CD4-positive, alpha-beta memory T cell (primary cell): ENCODE measurements at regions not wholly inside any gene's neighbourhood (a gene's known extent, or its start where the extent isn't known, plus 50 kb on each side); places are given as distances from the start of the nearest gene placed in this dataset.

ENCODE experiments used
- CTCF ChIA-PET: fragments of 350-600 bp; sonication (Branson Sonifier 250); formaldehyde crosslinking; loops from one replicate; lab custom pipeline; 2021; ENCODE audit warnings: inconsistent platforms; ENCODE audit not compliant: partially characterized antibody; lab: Charles Lee
- POLR2A ChIA-PET: fragments of 350-600 bp; sonication (Branson Sonifier 250); formaldehyde crosslinking; loops from one replicate; lab custom pipeline; 2021; ENCODE audit not compliant: partially characterized antibody; lab: Charles Lee
- DNase-seq, 5 donors: peaks; one replicate each; pipeline versions ENCODE4 v3.0.0 to v3.0.0-alpha.2; 2020 to 2022; ENCODE audit warnings: mixed read lengths in 1 of 5
- H3K27ac ChIP-seq: one replicate; pipeline ENCODE4 v1.7.0; 2013; ENCODE audit warnings: low read depth, low read length
- H3K27me3 ChIP-seq: 2 replicates; pipeline ENCODE4 v1.7.0; 2013; ENCODE audit warnings: mild to moderate bottlenecking, low read length, moderate library complexity; ENCODE audit not compliant: insufficient read depth
- H3K36me3 ChIP-seq: 2 replicates; pipeline ENCODE4 v1.7.0; 2013; ENCODE audit warnings: mild to moderate bottlenecking, low read length, moderate library complexity; ENCODE audit not compliant: insufficient read depth
- H3K4me1 ChIP-seq: 2 replicates; pipeline ENCODE4 v1.7.0; 2013; ENCODE audit warnings: mild to moderate bottlenecking, low read length, moderate library complexity; ENCODE audit not compliant: insufficient read depth
- H3K4me3 ChIP-seq, 2 donors: one replicate each; pipeline ENCODE4 v1.7.0; 2013; ENCODE audit warnings: low read length in 2 of 2, mild to moderate bottlenecking in 1 of 2
- H3K9me3 ChIP-seq, 2 donors: one replicate each; pipeline ENCODE4 v1.7.0; 2013; ENCODE audit warnings: low read length in 2 of 2, control low read depth in 1 of 2; ENCODE audit not compliant: control insufficient read depth in 1 of 2
- H3K27ac Mint-ChIP-seq, 7 donors: one replicate each; pipeline ENCODE4 v1.8.0; 2020 to 2021; ENCODE audit warnings: mixed read lengths in 7 of 7, mild to moderate bottlenecking in 6 of 7, inconsistent platforms in 3 of 7, moderate library complexity in 3 of 7
- H3K27me3 Mint-ChIP-seq, 2 donors: one replicate each; pipeline ENCODE4 v1.8.0; 2020 to 2021; ENCODE audit warnings: mixed read lengths in 2 of 2
- H3K36me3 Mint-ChIP-seq, 2 donors: one replicate each; pipeline ENCODE4 v1.8.0; 2020 to 2021; ENCODE audit warnings: mixed read lengths in 2 of 2, inconsistent platforms in 1 of 2, mild to moderate bottlenecking in 1 of 2
- H3K4me1 Mint-ChIP-seq, 4 donors: one replicate each; pipeline ENCODE4 v1.8.0; 2020 to 2021; ENCODE audit warnings: mixed read lengths in 4 of 4, mild to moderate bottlenecking in 1 of 4
- H3K4me3 Mint-ChIP-seq, 8 donors: one replicate each; pipeline ENCODE4 v1.8.0; 2020 to 2021; ENCODE audit warnings: mixed read lengths in 8 of 8, mild to moderate bottlenecking in 7 of 8, moderate library complexity in 6 of 8, inconsistent platforms in 3 of 8
- H3K9me3 Mint-ChIP-seq, 8 donors: one replicate each; pipeline ENCODE4 v1.8.0; 2020 to 2021; ENCODE audit warnings: mixed read lengths in 8 of 8, mild to moderate bottlenecking in 5 of 8, inconsistent platforms in 3 of 8, moderate library complexity in 1 of 8
- intact Hi-C: fragments of 100-400 bp; cut with micrococcal nuclease; formaldehyde crosslinking; loops from one replicate; pipeline ENCODE4 v1.15.1; 2023

DNA sequence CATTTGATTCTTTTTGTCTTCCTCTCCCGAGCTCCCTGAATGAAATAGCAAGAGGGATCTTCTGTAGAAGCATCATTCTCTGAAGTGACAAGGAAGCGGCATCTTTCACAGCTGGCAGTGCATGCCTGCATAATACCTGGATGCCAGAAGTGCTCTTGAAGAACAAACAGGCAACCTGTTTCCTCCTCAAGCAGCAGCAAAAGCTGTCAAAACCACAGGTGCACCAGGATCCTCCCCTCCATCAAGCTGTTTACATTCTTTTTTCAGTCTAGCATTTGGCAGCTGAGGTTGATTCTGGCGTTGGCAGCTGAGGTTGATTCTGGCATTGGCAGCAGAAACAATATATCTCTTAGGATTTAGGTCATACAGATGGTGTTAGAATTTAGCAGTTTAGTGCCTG is 979.0 kb downstream of the TUSC7 start:
- no peak overlapping the region for H3K27ac ChIP-seq
- H3K27me3 Mint-ChIP-seq, result no peaks in the 10 kb centered on the region
- no peaks in the 10 kb centered on the region for H3K27me3 ChIP-seq
- DNase-seq, result no peak
- no peak overlapping the region for H3K4me3 ChIP-seq
- CTCF ChIA-PET, result no interaction called here
- H3K9me3 Mint-ChIP-seq, result peaks cover 0 to 5% (median 0%) of the 10 kb centered on the region in 8 donors
- no peak overlapping the region for H3K27ac Mint-ChIP-seq
- H3K36me3 Mint-ChIP-seq, result no peaks in the 10 kb centered on the region
- no peaks in the 10 kb centered on the region for H3K4me1 Mint-ChIP-seq
- POLR2A ChIA-PET, result no interaction called here
- H3K36me3 ChIP-seq, result no peaks in the 10 kb centered on the region
- H3K4me3 Mint-ChIP-seq, result no peak overlapping the region
- no peaks in the 10 kb centered on the region for H3K4me1 ChIP-seq
- intact Hi-C loops, result no loop called here
- H3K9me3 ChIP-seq, result no peaks in the 10 kb centered on the region

DNA sequence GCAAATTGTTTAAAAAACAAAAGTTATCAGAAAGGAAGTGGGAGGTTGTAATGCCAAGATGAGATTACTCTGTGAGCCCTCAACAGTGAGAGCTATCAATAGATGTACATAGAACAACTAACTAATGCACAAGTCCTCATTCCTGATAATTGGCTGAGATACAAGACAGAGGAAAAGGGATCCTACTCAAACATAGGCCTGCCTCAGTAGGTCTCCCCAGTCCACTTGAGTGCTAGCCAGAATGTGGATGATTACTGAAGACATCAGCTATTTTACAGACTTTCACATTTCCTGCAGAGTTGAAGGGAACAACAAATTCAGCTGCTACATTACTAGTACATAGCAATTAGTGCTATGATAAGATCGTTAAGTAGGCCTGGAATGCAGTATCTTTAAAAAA is 981.9 kb downstream of the TUSC7 start:
- H3K9me3 Mint-ChIP-seq, result peaks cover 0 to 8% (median 3%) of the 10 kb centered on the region in 8 donors
- POLR2A ChIA-PET, result no interaction called here
- intact Hi-C loops, result no loop called here
- no peak for DNase-seq
- H3K27me3 Mint-ChIP-seq, result no peaks in the 10 kb centered on the region
- H3K4me3 Mint-ChIP-seq, result no peak overlapping the region
- CTCF ChIA-PET, result no interaction called here
- H3K4me1 ChIP-seq, result no peaks in the 10 kb centered on the region
- no peak overlapping the region for H3K4me3 ChIP-seq
- no peak overlapping the region for H3K27ac ChIP-seq
- no peaks in the 10 kb centered on the region for H3K36me3 Mint-ChIP-seq
- H3K27me3 ChIP-seq, result no peaks in the 10 kb centered on the region
- peaks cover 0 to 2% (median 0%) of the 10 kb centered on the region in 4 donors for H3K4me1 Mint-ChIP-seq
- H3K27ac Mint-ChIP-seq, result no peak overlapping the region
- no peaks in the 10 kb centered on the region for H3K36me3 ChIP-seq
- no peaks in the 10 kb centered on the region for H3K9me3 ChIP-seq

DNA sequence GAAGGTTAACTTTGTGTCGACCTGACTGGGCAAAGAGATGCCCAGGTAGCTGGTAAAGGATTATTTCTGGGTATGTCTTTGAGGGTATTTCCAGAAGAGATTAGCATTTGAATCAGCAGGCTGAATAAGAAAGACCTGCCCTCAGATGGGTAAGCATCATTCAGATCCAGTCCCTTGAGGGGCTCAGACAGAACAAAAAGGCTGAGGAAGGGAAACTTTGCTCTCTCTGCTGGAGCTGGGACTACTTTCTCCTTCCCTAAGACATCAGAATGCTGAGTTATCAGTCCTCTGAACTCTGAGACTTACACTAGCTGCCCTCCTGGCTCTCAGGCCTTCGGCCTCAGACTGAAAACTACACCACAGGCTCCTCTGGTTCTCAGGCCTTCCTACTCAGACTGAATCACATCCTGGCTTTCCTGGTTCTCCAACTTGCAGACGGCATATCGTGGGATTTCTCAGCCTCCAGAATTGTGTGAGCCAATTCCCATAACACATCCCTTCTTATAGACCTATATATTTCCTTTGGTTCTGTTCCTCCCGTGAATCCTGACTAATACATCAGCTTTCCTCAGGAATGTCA is 982.9 kb downstream of the TUSC7 start:
- H3K4me1 Mint-ChIP-seq, result peaks cover 0 to 2% (median 0%) of the 10 kb centered on the region in 4 donors
- H3K27me3 Mint-ChIP-seq, result no peaks in the 10 kb centered on the region
- no peak overlapping the region for H3K27ac ChIP-seq
- H3K9me3 Mint-ChIP-seq, result peaks cover 0 to 10% (median 4%) of the 10 kb centered on the region in 8 donors
- POLR2A ChIA-PET, result no interaction called here
- CTCF ChIA-PET, result no interaction called here
- H3K4me3 ChIP-seq, result no peak overlapping the region
- no peaks in the 10 kb centered on the region for H3K4me1 ChIP-seq
- H3K36me3 Mint-ChIP-seq, result no peaks in the 10 kb centered on the region
- no peak overlapping the region for H3K27ac Mint-ChIP-seq
- intact Hi-C loops, result no loop called here
- no peaks in the 10 kb centered on the region for H3K9me3 ChIP-seq
- DNase-seq, result no peak
- H3K4me3 Mint-ChIP-seq, result no peak overlapping the region
- H3K36me3 ChIP-seq, result no peaks in the 10 kb centered on the region
- H3K27me3 ChIP-seq, result no peaks in the 10 kb centered on the region

DNA sequence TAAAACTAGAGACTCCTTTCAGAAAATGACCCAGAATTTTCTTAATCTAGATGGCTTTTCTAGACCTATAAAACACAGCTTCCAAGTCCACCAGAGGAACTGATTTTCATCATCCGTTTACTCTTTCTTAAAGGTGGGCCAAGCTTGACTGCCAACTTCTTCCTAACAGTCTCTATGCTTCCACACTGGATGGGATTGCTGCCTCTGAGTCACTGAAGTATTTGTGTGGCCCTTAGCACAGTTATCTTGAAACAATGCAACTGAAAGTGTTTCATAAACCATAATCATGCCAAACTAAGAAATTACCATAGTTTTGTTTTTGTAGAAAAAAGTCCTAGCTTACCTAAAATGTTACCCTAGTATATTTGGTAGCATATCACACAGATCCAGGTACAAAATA is 985.7 kb downstream of the TUSC7 start:
- intact Hi-C loops, result no loop called here
- peaks cover 0 to 2% (median 0%) of the 10 kb centered on the region in 4 donors for H3K4me1 Mint-ChIP-seq
- H3K9me3 Mint-ChIP-seq, result peaks cover 0 to 13% (median 4%) of the 10 kb centered on the region in 8 donors
- no peaks in the 10 kb centered on the region for H3K27me3 Mint-ChIP-seq
- no peak overlapping the region for H3K27ac ChIP-seq
- H3K9me3 ChIP-seq, result no peaks in the 10 kb centered on the region
- no peaks in the 10 kb centered on the region for H3K36me3 Mint-ChIP-seq
- DNase-seq, result no peak
- POLR2A ChIA-PET, result no interaction called here
- no peak overlapping the region for H3K4me3 ChIP-seq
- H3K4me1 ChIP-seq, result no peaks in the 10 kb centered on the region
- H3K27ac Mint-ChIP-seq, result no peak overlapping the region
- CTCF ChIA-PET, result no interaction called here
- H3K27me3 ChIP-seq, result no peaks in the 10 kb centered on the region
- no peak overlapping the region for H3K4me3 Mint-ChIP-seq
- no peaks in the 10 kb centered on the region for H3K36me3 ChIP-seq

DNA sequence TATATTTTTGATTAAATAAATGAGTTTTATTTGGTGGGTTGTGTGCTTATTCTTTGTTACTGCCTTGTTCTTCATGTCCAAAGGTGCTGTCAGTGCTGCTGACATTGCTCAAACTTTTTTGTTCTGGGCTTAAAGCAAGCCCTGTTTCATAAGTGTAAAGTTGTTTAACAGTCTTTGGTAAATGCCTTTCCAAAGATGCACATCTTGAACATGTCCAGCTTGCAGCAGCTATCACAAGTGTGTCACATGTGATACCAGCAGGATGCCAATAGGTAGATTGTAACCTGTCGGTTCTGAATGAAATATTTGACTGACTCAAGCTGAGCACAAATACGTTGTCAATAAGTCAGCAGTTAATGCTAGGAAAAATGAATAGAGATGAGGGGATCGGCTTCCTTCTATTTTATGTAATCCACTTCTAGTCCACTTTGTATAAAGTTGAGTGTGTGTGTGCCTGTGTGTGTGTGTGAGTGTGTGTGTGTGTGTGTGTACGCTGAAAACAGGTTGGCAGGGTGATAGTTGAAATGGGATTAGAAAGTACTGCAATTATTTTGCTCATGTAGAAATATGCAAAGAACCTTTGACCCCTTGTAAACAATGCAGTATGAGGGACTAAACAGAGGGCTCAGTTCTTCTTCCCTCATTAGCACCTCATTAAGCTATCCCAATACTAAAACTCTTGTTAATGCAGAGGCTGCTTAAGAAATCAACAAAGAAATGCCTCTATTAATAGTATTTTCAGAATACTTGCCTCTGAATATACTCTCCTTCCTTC is 986.5 kb downstream of the TUSC7 start:
- no peaks in the 10 kb centered on the region for H3K27me3 Mint-ChIP-seq
- POLR2A ChIA-PET, result no interaction called here
- no peaks in the 10 kb centered on the region for H3K36me3 Mint-ChIP-seq
- H3K4me1 ChIP-seq, result no peaks in the 10 kb centered on the region
- H3K4me1 Mint-ChIP-seq, result peaks cover 0 to 2% (median 0%) of the 10 kb centered on the region in 4 donors
- H3K4me3 ChIP-seq, result no peak overlapping the region
- CTCF ChIA-PET, result no interaction called here
- H3K9me3 Mint-ChIP-seq, result peaks cover 0 to 16% (median 4%) of the 10 kb centered on the region in 8 donors
- H3K27me3 ChIP-seq, result no peaks in the 10 kb centered on the region
- H3K9me3 ChIP-seq, result no peaks in the 10 kb centered on the region
- no peak overlapping the region for H3K27ac ChIP-seq
- no peak for DNase-seq
- no peak overlapping the region for H3K4me3 Mint-ChIP-seq
- no peak overlapping the region for H3K27ac Mint-ChIP-seq
- H3K36me3 ChIP-seq, result no peaks in the 10 kb centered on the region
- intact Hi-C loops, result no loop called here

DNA sequence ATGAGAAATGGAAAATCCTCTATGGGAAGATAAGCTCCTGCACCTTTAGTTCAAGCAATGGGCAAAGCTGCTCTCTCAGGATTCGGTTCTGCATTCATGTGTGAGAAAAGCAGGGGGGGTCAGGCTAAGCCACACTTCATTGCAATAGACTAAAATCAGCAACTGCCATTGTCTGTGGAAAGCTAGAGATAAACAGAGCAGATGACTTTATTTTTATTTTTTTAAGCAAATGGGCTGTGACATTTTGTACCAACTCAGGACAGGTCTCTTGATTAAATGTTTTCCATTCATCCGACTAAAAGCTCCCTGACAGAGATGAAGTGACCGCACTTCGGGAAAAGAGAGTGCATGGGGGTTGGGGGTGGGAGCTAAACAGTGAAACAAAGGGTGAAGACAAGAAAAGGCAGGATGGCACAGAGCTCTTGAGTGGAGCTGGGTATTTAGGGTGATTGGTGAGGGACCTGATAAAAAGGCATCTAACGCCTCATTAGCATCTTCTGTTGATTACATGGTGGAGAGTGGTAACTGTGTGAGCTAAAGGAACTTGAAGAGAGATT is 987.4 kb downstream of the TUSC7 start:
- Mint-ChIP-seq H3K36me3 (no peaks in the 10 kb centered on the region), H3K4me3 (no peak overlapping the region), H3K27ac (no peak overlapping the region), H3K4me1 (peaks cover 0 to 2% (median 0%) of the 10 kb centered on the region in 4 donors), H3K27me3 (no peaks in the 10 kb centered on the region), H3K9me3 (peaks cover 0 to 16% (median 4%) of the 10 kb centered on the region in 8 donors)
- Histone ChIP-seq H3K27me3 (no peaks in the 10 kb centered on the region), H3K4me3 (no peak overlapping the region), H3K9me3 (no peaks in the 10 kb centered on the region), H3K4me1 (no peaks in the 10 kb centered on the region), H3K27ac (no peak overlapping the region), H3K36me3 (no peaks in the 10 kb centered on the region)
- DNase-seq, result no peak
- intact Hi-C loops, result no loop called here
- CTCF ChIA-PET, result no interaction called here
- POLR2A ChIA-PET, result no interaction called here

DNA sequence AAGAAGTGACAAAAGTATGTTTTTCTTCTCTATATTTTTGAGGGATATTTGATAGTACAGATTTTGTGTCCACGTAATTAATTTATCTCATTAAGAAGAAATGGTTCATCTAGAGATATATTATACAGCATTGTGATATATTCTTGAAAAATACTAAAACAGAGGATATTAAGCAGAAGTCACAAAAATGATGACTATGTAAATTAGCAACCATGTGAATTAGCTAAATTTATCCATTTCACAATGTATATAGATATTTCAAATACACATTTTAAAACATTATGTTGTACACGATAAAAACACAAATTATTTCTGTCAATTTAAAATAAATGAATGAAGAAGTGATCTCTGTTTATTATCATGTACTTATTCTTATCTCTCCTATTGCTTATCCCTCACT is 989.5 kb downstream of the TUSC7 start:
- H3K4me3 ChIP-seq, result no peak overlapping the region
- intact Hi-C loops, result no loop called here
- no peak overlapping the region for H3K4me3 Mint-ChIP-seq
- no peaks in the 10 kb centered on the region for H3K27me3 Mint-ChIP-seq
- H3K4me1 Mint-ChIP-seq, result peaks cover 0 to 2% (median 0%) of the 10 kb centered on the region in 4 donors
- ChIA-PET CTCF (no interaction called here), POLR2A (no interaction called here)
- H3K9me3 Mint-ChIP-seq, result peaks cover 2 to 21% (median 6%) of the 10 kb centered on the region in 8 donors
- no peaks in the 10 kb centered on the region for H3K9me3 ChIP-seq
- H3K36me3 ChIP-seq, result no peaks in the 10 kb centered on the region
- no peaks in the 10 kb centered on the region for H3K4me1 ChIP-seq
- no peaks in the 10 kb centered on the region for H3K27me3 ChIP-seq
- H3K27ac ChIP-seq, result no peak overlapping the region
- no peak overlapping the region for H3K27ac Mint-ChIP-seq
- no peaks in the 10 kb centered on the region for H3K36me3 Mint-ChIP-seq
- DNase-seq, result no peak
